Cardiac muscle cell (in vitro differentiated cells and primary cell): ENCODE measurements at regions not wholly inside any gene's neighbourhood (a gene's known extent, or its start where the extent isn't known, plus 50 kb on each side); places are given as distances from the start of the nearest gene placed in this dataset.

ENCODE experiments used
- DNase-seq, 2 donors: peaks; one replicate each; pipeline versions ENCODE4 v3.0.0 to v3.0.0-alpha.2; 2010 to 2017; ENCODE audit warnings: low read depth in 1 of 2, low spot score in 1 of 2
- H3K27ac ChIP-seq: fragments of 200-600 bp; sonication (generic); 2 replicates; pipeline ENCODE4 v1.5.1; 2016
- H3K27me3 ChIP-seq: fragments of 200-600 bp; sonication (generic); 2 replicates; pipeline ENCODE4 v1.6.0; 2016; ENCODE audit warnings: control low read depth
- H3K36me3 ChIP-seq: fragments of 200-600 bp; sonication (generic); 2 replicates; pipeline ENCODE4 v1.5.1; 2016; ENCODE audit warnings: control low read depth
- H3K4me1 ChIP-seq: fragments of 200-600 bp; sonication (generic); 2 replicates; pipeline ENCODE4 v1.8.1; 2017; ENCODE audit warnings: low read depth, mild to moderate bottlenecking, mixed run types
- H3K4me3 ChIP-seq: fragments of 200-600 bp; sonication (generic); 2 replicates; pipeline ENCODE4 v1.5.1; 2016; ENCODE audit warnings: mild to moderate bottlenecking
- H3K9me3 ChIP-seq: fragments of 200-600 bp; sonication (generic); 2 replicates; pipeline ENCODE4 v1.5.1; 2017; ENCODE audit warnings: low read depth, mild to moderate bottlenecking, control low read depth
- CTCF ChIP-seq: IDR thresholded peaks from 2 replicates; pipeline ENCODE4 v1.5.1; 2012; ENCODE audit warnings: low read depth, mild to moderate bottlenecking, low read length

DNA sequence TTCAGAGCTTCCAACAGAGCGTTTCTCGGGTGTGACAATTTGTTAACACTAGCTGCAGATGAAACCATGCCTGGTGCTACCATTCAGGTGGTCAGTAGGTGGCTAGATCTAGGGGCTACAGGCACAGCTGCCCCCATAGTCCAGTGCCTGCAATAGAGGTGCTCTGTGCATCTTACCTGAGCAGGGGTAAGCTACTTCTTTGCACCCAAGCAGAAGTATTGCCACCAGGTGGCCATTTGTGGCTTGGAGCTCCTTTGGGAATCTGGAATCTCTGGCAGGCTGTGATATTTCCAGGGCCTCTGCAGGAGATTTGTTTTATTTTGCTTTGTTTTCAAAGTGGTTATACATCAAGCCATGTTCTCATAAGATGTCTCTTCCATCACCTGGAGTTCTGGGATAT is 170.7 kb upstream of the PUDP start:
- Histone ChIP-seq H3K4me1 (no peaks in the 10 kb centered on the region), H3K4me3 (no peak overlapping the region), H3K27ac (no peak overlapping the region), H3K27me3 (no peaks in the 10 kb centered on the region), H3K36me3 (no peaks in the 10 kb centered on the region), H3K9me3 (no peaks in the 10 kb centered on the region)
- no peak for DNase-seq
- no peak for TF ChIP-seq CTCF

DNA sequence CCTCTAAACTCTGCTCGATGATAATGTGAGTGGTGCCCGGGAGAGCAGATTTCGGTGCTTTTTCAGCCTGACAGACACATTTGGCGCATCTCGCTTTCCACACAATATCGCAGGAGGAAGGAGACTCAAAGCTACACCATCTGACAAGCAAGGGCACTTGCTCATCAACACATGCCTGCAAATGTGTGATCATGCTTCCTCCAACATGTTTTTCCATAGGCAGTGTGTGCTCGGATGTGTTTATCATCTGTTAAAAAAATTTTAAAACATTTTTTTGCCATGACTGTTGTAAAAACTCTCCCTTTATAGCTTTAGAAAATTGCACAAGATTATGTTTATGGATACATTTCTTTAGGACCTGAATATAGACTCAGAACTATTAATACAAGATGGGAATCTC is 170.3 kb upstream of the PUDP start:
- TF ChIP-seq CTCF: no peak
- no peaks in the 10 kb centered on the region for H3K4me1 ChIP-seq

GRCh38 chrX:7316887-7317286 is 168.9 kb upstream of the PUDP start:
- H3K27me3 ChIP-seq: no peaks in the 10 kb centered on the region
- no peak overlapping the region for H3K27ac ChIP-seq
- no peak for TF ChIP-seq CTCF
- no peaks in the 10 kb centered on the region for H3K4me1 ChIP-seq
- no peak for DNase-seq
- no peaks in the 10 kb centered on the region for H3K36me3 ChIP-seq
- no peaks in the 10 kb centered on the region for H3K9me3 ChIP-seq
- H3K4me3 ChIP-seq: no peak overlapping the region

More for the DNA sequence above, 170.3 kb upstream of the PUDP start:
- Histone ChIP-seq H3K36me3 (no peaks in the 10 kb centered on the region), H3K4me3 (no peak overlapping the region), H3K27ac (no peak overlapping the region), H3K9me3 (no peaks in the 10 kb centered on the region), H3K27me3 (no peaks in the 10 kb centered on the region)
- no peak for DNase-seq

DNA sequence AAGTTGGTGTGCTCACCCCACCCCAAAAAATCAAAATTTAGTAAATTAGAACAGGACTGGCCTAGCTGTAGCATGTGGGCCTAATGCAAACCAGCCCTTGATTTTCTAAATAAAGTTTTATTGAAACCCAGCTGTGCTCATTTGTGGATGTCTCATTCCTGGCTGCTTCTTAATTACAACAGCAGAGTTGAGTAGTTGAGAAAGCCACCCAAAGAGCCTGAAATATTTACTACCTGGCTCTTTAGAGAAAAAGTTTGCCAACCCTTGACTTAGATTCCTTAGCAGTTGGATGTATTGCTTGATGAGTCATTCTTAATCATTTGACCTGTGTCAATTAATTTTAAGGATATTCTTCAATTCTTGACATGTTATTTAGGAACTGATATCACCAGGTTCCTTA is 168.3 kb upstream of the PUDP start:
- Histone ChIP-seq H3K4me1 (no peaks in the 10 kb centered on the region), H3K9me3 (no peaks in the 10 kb centered on the region), H3K36me3 (no peaks in the 10 kb centered on the region), H3K27me3 (no peaks in the 10 kb centered on the region), H3K4me3 (no peak overlapping the region), H3K27ac (no peak overlapping the region)
- no peak for DNase-seq
- TF ChIP-seq CTCF: no peak

GRCh38 chrX:7314425-7314824 is 166.5 kb upstream of the PUDP start:
- TF ChIP-seq CTCF: no peak
- no peaks in the 10 kb centered on the region for H3K9me3 ChIP-seq
- no peaks in the 10 kb centered on the region for H3K36me3 ChIP-seq
- no peaks in the 10 kb centered on the region for H3K27me3 ChIP-seq
- no peak overlapping the region for H3K27ac ChIP-seq
- no peaks in the 10 kb centered on the region for H3K4me1 ChIP-seq
- DNase-seq: no peak
- no peak overlapping the region for H3K4me3 ChIP-seq

DNA sequence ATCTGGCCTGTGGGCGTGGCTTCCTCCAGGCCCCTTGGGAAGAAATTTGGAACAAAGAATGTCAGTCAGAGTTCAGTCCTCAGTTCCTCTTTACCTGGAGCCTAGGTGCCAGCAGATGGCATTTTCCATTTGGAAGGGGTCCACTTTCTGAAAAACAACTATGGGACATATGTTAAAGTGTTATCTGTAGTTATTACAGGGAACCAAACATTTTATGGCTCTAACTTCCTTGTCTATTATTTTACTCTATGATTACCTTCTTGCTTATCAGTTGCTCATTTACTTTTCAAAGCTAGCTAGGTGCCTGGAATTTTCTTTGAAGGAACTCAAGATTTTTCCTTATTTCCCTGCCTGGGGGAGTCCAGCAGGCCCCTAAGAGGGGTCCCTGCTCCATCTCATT is 159.8 kb upstream of the PUDP start:
- Histone ChIP-seq H3K27ac (no peak overlapping the region), H3K36me3 (no peaks in the 10 kb centered on the region), H3K4me1 (no peaks in the 10 kb centered on the region), H3K9me3 (no peaks in the 10 kb centered on the region), H3K27me3 (no peaks in the 10 kb centered on the region), H3K4me3 (no peak overlapping the region)
- no peak for TF ChIP-seq CTCF
- no peak for DNase-seq
